ENCODE measurements at regions not wholly inside any gene's neighbourhood (a gene's known extent, or its start where the extent isn't known, plus 50 kb on each side); places are given as distances from the start of the nearest gene placed in this dataset.

DNA sequence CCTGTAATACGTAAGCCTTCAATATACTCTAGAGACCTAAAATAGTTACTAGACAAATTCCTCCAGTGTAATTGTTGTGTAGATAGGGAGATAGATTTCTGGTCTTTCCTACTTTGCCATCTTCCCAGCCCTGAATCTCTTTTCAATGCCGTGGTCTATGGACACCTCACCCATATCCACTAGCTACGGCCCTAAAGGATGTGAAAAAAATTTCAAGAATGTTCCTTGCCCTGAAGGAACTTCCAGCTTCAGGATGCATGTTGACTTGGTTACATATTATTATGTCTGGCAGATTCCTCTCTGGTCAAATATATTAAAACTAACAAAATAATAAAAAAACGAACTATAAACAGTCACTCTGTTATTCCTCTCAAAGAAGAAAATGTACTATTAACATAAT lies 52.4 kb upstream of the TSPAN5 start:
- H3K4me2 ChIP-seq (ENCODE audit: insufficient read depth, insufficient read length, low read length): no peak overlapping the region
- H2BK120ac ChIP-seq (ENCODE audit: low read depth, low read length, poor library complexity, severe bottlenecking): no peak overlapping the region
- Mint-ChIP-seq H3K4me3 (no peak overlapping the region), H3K36me3 (ENCODE audit: insufficient read depth in 1 of 3, low read depth in 3 of 3) (peaks cover 0 to 11% (median 5%) of the 10 kb centered on the region in 3 experiments; a peak in 4 of 7 replicates), H3K27ac (no peak overlapping the region), H3K27me3 (ENCODE audit: low read depth) (no peaks in the 10 kb centered on the region; the same call in 1 of the 2 replicates), H3K4me1 (no peaks in the 10 kb centered on the region), H3K9me3 (peaks cover 5 to 6% of the 10 kb centered on the region in 2 experiments; a peak in 3 of 5 replicates)
- H4K8ac ChIP-seq (replicated peaks; ENCODE audit: insufficient read length, low read depth, low read length): no peak overlapping the region
- no peak overlapping the region for H3K23ac ChIP-seq (ENCODE audit: insufficient read length, low read depth, low read length)
- H3K9ac ChIP-seq (ENCODE audit: extremely low read depth, insufficient read length, low read length): no peak overlapping the region
- H2AFZ ChIP-seq (ENCODE audit: low read length): no peak overlapping the region
- H2BK5ac ChIP-seq (ENCODE audit: insufficient read length, low read length): no peak overlapping the region
- no peak overlapping the region for H2AK5ac ChIP-seq (ENCODE audit: insufficient read length, low read length)
- H3K18ac ChIP-seq (ENCODE audit: insufficient read length, low read depth, low read length): no peak overlapping the region
- no peak overlapping the region for H3T11ph ChIP-seq (ENCODE audit: low read length)
- H4K91ac ChIP-seq (ENCODE audit: insufficient read length, low read depth, low read length): no peak overlapping the region
- H4K5ac ChIP-seq (ENCODE audit: insufficient read length, low read depth, low read length): no peak overlapping the region
- H3K14ac ChIP-seq (ENCODE audit: insufficient read depth, low read length): no peak overlapping the region
- no peak overlapping the region for H3K27ac ChIP-seq (ENCODE audit: insufficient read length, low read depth, low read length)
- TF ChIP-seq, protein P1, sequence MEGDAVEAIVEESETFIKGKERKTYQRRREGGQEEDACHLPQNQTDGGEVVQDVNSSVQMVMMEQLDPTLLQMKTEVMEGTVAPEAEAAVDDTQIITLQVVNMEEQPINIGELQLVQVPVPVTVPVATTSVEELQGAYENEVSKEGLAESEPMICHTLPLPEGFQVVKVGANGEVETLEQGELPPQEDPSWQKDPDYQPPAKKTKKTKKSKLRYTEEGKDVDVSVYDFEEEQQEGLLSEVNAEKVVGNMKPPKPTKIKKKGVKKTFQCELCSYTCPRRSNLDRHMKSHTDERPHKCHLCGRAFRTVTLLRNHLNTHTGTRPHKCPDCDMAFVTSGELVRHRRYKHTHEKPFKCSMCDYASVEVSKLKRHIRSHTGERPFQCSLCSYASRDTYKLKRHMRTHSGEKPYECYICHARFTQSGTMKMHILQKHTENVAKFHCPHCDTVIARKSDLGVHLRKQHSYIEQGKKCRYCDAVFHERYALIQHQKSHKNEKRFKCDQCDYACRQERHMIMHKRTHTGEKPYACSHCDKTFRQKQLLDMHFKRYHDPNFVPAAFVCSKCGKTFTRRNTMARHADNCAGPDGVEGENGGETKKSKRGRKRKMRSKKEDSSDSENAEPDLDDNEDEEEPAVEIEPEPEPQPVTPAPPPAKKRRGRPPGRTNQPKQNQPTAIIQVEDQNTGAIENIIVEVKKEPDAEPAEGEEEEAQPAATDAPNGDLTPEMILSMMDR (conservative IDR thresholded peaks at IDR 0.05): no peak
- WGBS (ENCODE audit: extremely low coverage, insufficient read length, low lambda C conversion rate): no CpG with 5 or more reads among the region's 4 CpGs
- no peak for DNase-seq
- H4K20me1 ChIP-seq (ENCODE audit: control insufficient read depth, insufficient read depth, insufficient read length): no peaks in the 10 kb centered on the region
- H2BK12ac ChIP-seq (ENCODE audit: insufficient read length, low read depth, low read length): no peak overlapping the region
- H3K79me1 ChIP-seq (ENCODE audit: insufficient read depth, low read depth, low read length, poor library complexity, severe bottlenecking): no peaks in the 10 kb centered on the region
- no peak overlapping the region for H2BK15ac ChIP-seq (ENCODE audit: low read depth, low read length)
- no peak overlapping the region for H3K56ac ChIP-seq (ENCODE audit: insufficient read length, low read depth, low read length)
- H3K9me3 ChIP-seq (ENCODE audit: control insufficient read depth, low read depth, low read length): no peaks in the 10 kb centered on the region
- no peaks in the 10 kb centered on the region for H3K27me3 ChIP-seq (ENCODE audit: insufficient read depth, low read length)
- H3K4ac ChIP-seq (ENCODE audit: low read depth, low read length): no peak overlapping the region
- no peaks in the 10 kb centered on the region for H3K4me1 ChIP-seq (ENCODE audit: insufficient read depth, low read length)
- H2BK20ac ChIP-seq (ENCODE audit: low read depth, low read length, poor library complexity, severe bottlenecking): no peak overlapping the region
- H3K79me2 ChIP-seq (ENCODE audit: insufficient read depth, low read length): no peaks in the 10 kb centered on the region
- H3K23me2 ChIP-seq (ENCODE audit: insufficient read length, low read depth, low read length, poor library complexity, severe bottlenecking): no peaks in the 10 kb centered on the region

All from H9 (cell line).